Transverse colon (tissue), 3 donors: ENCODE measurements at regions not wholly inside any gene's neighbourhood (a gene's known extent, or its start where the extent isn't known, plus 50 kb on each side); places are given as distances from the start of the nearest gene placed in this dataset.

ENCODE experiments used
- EP300 ChIP-seq: sonication (generic); formaldehyde crosslinking; IDR thresholded peaks from one replicate; pipeline ENCODE4 v1.6.1; 2017; ENCODE audit warnings: antibody characterized with exemption, low read depth
- POLR2A ChIP-seq: fragments of 450-650 bp; IDR thresholded peaks from one replicate; pipeline ENCODE4 v1.6.1; 2016; ENCODE audit warnings: antibody characterized with exemption, mild to moderate bottlenecking, moderate library complexity
- TF ChIP-seq, protein P1 (sequence below), 5 experiments: fragments of 200-600 bp in 3 of 5; fragments of 450-650 bp in 2 of 5; sonication (generic) in 3 of 5; IDR thresholded peaks; 1 replicate in 2 of 5; 2 replicates in 3 of 5; pipeline ENCODE4 v1.5.1; 2016 to 2017; ENCODE audit warnings: antibody characterized with exemption in 5 of 5, inconsistent platforms in 3 of 5, mild to moderate bottlenecking in 2 of 5, moderate library complexity in 1 of 5

DNA sequence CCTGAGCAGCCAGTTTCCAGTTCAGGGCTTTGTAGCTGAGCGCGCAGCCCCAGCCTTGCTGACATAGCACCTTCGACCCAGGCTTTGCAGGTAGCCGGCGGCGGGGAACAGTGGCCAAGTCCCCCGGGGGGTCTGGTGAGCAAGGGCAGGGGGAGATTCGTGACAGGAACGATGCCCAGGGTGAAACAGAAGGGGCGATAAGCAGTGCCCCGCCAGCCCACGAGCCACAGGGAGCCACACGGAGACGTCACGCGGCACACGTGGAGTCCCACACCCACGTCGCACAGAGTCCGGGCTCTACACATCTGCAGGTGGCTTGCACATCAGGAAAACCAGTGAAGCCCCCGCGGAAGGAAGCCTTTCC lies 127.2 kb downstream of the SOX1 start:
- TF ChIP-seq, protein P1, sequence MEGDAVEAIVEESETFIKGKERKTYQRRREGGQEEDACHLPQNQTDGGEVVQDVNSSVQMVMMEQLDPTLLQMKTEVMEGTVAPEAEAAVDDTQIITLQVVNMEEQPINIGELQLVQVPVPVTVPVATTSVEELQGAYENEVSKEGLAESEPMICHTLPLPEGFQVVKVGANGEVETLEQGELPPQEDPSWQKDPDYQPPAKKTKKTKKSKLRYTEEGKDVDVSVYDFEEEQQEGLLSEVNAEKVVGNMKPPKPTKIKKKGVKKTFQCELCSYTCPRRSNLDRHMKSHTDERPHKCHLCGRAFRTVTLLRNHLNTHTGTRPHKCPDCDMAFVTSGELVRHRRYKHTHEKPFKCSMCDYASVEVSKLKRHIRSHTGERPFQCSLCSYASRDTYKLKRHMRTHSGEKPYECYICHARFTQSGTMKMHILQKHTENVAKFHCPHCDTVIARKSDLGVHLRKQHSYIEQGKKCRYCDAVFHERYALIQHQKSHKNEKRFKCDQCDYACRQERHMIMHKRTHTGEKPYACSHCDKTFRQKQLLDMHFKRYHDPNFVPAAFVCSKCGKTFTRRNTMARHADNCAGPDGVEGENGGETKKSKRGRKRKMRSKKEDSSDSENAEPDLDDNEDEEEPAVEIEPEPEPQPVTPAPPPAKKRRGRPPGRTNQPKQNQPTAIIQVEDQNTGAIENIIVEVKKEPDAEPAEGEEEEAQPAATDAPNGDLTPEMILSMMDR (IDR thresholded peaks at IDR 0.05) = no peak
- no peak for TF ChIP-seq POLR2A
- no peak for TF ChIP-seq EP300
